ENCODE measurements at regions not wholly inside any gene's neighbourhood (a gene's known extent, or its start where the extent isn't known, plus 50 kb on each side); places are given as distances from the start of the nearest gene placed in this dataset.

GRCh38 chr9:109905472-109905871 lies 125.5 kb downstream of the PALM2AKAP2 start:
- DNase-seq (ENCODE audit: extremely low spot score), result no peak
- CTCF ChIA-PET, result interaction anchor here (1.0 to 1.8 kb wide), 2 partner anchors 248 to 331 kb away, joined by 3 to 5 read pairs; no protein-coding TSS in a partner anchor
- no peak for TF ChIP-seq PKNOX1 (IDR thresholded peaks at IDR 0.05)
- POLR2A ChIA-PET, result no interaction called here

- DNase-seq (ENCODE audit: extremely low spot score), result no peak
- ChIA-PET CTCF (interaction anchor here (0.6 kb wide), 1 partner anchor 837 kb away, joined by 3 read pairs; no protein-coding TSS in a partner anchor), POLR2A (no interaction called here)
- no peak for TF ChIP-seq FOXA1 (IDR thresholded peaks at IDR 0.05)
- TF ChIP-seq SP1 (IDR thresholded peaks at IDR 0.05), result no peak
- TF ChIP-seq ZNF384 (IDR thresholded peaks at IDR 0.05), result no peak
- no peak for TF ChIP-seq L3MBTL2 (conservative IDR thresholded peaks at IDR 0.05)
- TF ChIP-seq TARDBP (IDR thresholded peaks at IDR 0.05), result no peak
- no peak for TF ChIP-seq PKNOX1 (IDR thresholded peaks at IDR 0.05)
Measured at GRCh38 chr9:109906766-109907382, 126.9 kb downstream of the PALM2AKAP2 start.

- DNase-seq (ENCODE audit: extremely low spot score), result no peak
- ChIA-PET CTCF (no interaction called here), POLR2A (no interaction called here)
- TF ChIP-seq ZNF384 (IDR thresholded peaks at IDR 0.05), result no peak
- TF ChIP-seq HDGF (IDR thresholded peaks at IDR 0.05; ENCODE audit: borderline replicate concordance), result no peak
- no peak for TF ChIP-seq FOXK2 (IDR thresholded peaks at IDR 0.05)
- no peak for TF ChIP-seq NFRKB (IDR thresholded peaks at IDR 0.05)
- TF ChIP-seq FOXM1 (IDR thresholded peaks at IDR 0.05; ENCODE audit: borderline replicate concordance), result no peak
- TF ChIP-seq CTBP1 (IDR thresholded peaks at IDR 0.05; ENCODE audit: borderline replicate concordance), result no peak
- no peak for TF ChIP-seq L3MBTL2 (conservative IDR thresholded peaks at IDR 0.05)
- no peak for TF ChIP-seq ELF4 (IDR thresholded peaks at IDR 0.05)
- no peak for TF ChIP-seq SP1 (IDR thresholded peaks at IDR 0.05)
- no peak for TF ChIP-seq ARNT (IDR thresholded peaks at IDR 0.05)
- no peak for TF ChIP-seq BHLHE40 (IDR thresholded peaks at IDR 0.05; ENCODE audit: borderline replicate concordance)
- no peak for TF ChIP-seq SUZ12 (IDR thresholded peaks at IDR 0.05)
- TF ChIP-seq LEF1 (IDR thresholded peaks at IDR 0.05; ENCODE audit: borderline replicate concordance), result no peak
- TF ChIP-seq PKNOX1 (IDR thresholded peaks at IDR 0.05), result no peak
- no peak for TF ChIP-seq TARDBP (IDR thresholded peaks at IDR 0.05)
Measured at GRCh38 chr9:109907400-109907799, 127.4 kb downstream of the PALM2AKAP2 start.

- ChIA-PET CTCF (no interaction called here), POLR2A (no interaction called here)
- no peak for TF ChIP-seq BHLHE40 (IDR thresholded peaks at IDR 0.05; ENCODE audit: borderline replicate concordance)
- no peak for DNase-seq (ENCODE audit: extremely low spot score)
Measured at GRCh38 chr9:109907810-109908458, 127.9 kb downstream of the PALM2AKAP2 start.

GRCh38 chr9:109908459-109909390 lies 128.7 kb downstream of the PALM2AKAP2 start:
- POLR2A ChIA-PET, result no interaction called here
- CTCF ChIA-PET, result no interaction called here
- DNase-seq (ENCODE audit: extremely low spot score), result no peak
- TF ChIP-seq BHLHE40 (IDR thresholded peaks at IDR 0.05; ENCODE audit: borderline replicate concordance) (no peak), PKNOX1 (IDR thresholded peaks at IDR 0.05) (no peak), NFRKB (IDR thresholded peaks at IDR 0.05) (no peak), FOXM1 (IDR thresholded peaks at IDR 0.05; ENCODE audit: borderline replicate concordance) (no peak), SUZ12 (IDR thresholded peaks at IDR 0.05) (no peak), ZNF384 (IDR thresholded peaks at IDR 0.05) (no peak), TARDBP (IDR thresholded peaks at IDR 0.05) (no peak), HDGF (IDR thresholded peaks at IDR 0.05; ENCODE audit: borderline replicate concordance) (no peak), FOXA1 (IDR thresholded peaks at IDR 0.05) (no peak), CTBP1 (IDR thresholded peaks at IDR 0.05; ENCODE audit: borderline replicate concordance) (no peak)
